HCT116 (cell line): ENCODE measurements at regions not wholly inside any gene's neighbourhood (a gene's known extent, or its start where the extent isn't known, plus 50 kb on each side); places are given as distances from the start of the nearest gene placed in this dataset.

ENCODE experiments used
- ATAC-seq: fragments of 200-7000 bp; cut with Tn5 transposase; 2 replicates; pipeline ENCODE4 v1.9.1; 2020; ENCODE audit warnings: mild to moderate bottlenecking, moderate library complexity
- BruUV-seq: library from RNA; stranded (reverse); fragments of 400-500 nt; replicated peaks from 2 replicates; lab custom pipeline; 2021; lab: Mats Ljungman, UMichigan
- CTCF ChIA-PET: fragments of 300-600 bp; sonication (Branson Sonifier 250); formaldehyde crosslinking; loops from one replicate; lab custom pipeline; 2021; ENCODE audit warnings: antibody characterized with exemption; lab: Charles Lee
- POLR2A ChIA-PET: fragments of 300-600, 350-600 bp; sonication (Branson Sonifier 250); formaldehyde crosslinking; loops from one replicate; lab custom pipeline; 2021; ENCODE audit warnings: antibody characterized with exemption; lab: Charles Lee
- RAD21 ChIA-PET, 2 experiments: fragments of 300-600 bp; sonication (Branson Sonifier 250); formaldehyde crosslinking; loops; one replicate each; lab custom pipeline; 2023; ENCODE audit warnings: low total read pairs in 2 of 2; ENCODE audit not compliant: uncharacterized antibody in 2 of 2, unreplicated experiment in 2 of 2, low non-redundant PET in 1 of 2; lab: Charles Lee
- DNase-seq: peaks from one replicate; pipeline ENCODE4 v3.0.0-alpha.2; 2010; ENCODE audit warnings: low read depth, low spot score
- H2AFZ ChIP-seq: fragments of 200-600 bp; shearing (Covaris generic), sonication (generic); 2 replicates; pipeline ENCODE4 v1.6.1; 2017; ENCODE audit warnings: low read depth, mixed run types, mixed read lengths, antibody characterized with exemption, low read length; ENCODE audit not compliant: poor library complexity, severe bottlenecking
- H3K27ac ChIP-seq: 2 replicates; pipeline ENCODE4 v1.5.1; 2012; ENCODE audit warnings: low read depth, low read length
- H3K27me3 ChIP-seq: fragments of 200-600 bp; sonication (generic); 2 replicates; pipeline ENCODE4 v1.6.1; 2016; ENCODE audit warnings: mixed run types, low read length, mixed read lengths; ENCODE audit not compliant: insufficient read depth
- H3K36me3 ChIP-seq, 2 experiments: fragments of 200-500 bp in 1 of 2; fragments of 200-600 bp in 1 of 2; sonication (Bioruptor generic) in 1 of 2; sonication (generic) in 1 of 2; 2 replicates each; pipeline versions ENCODE4 v1.5.1 to v1.6.1; 2014 to 2016; ENCODE audit warnings: low read length in 2 of 2, inconsistent platforms in 1 of 2, mixed read lengths in 1 of 2, mixed run types in 1 of 2; ENCODE audit not compliant: insufficient read depth in 2 of 2, control insufficient read depth in 1 of 2
- H3K4me1 ChIP-seq, 2 experiments: fragments of 200-600 bp in 1 of 2; sonication (generic) in 1 of 2; 2 replicates each; pipeline versions ENCODE4 v1.5.1 to v1.6.1; 2012 to 2017; ENCODE audit warnings: low read length in 2 of 2, inconsistent platforms in 1 of 2, mild to moderate bottlenecking in 1 of 2, mixed read lengths in 1 of 2, mixed run types in 1 of 2, moderate library complexity in 1 of 2; ENCODE audit not compliant: insufficient read depth in 2 of 2, control insufficient read depth in 1 of 2
- H3K4me2 ChIP-seq: fragments of 200-600 bp; sonication (generic); 2 replicates; pipeline ENCODE4 v1.6.1; 2017; ENCODE audit warnings: mixed run types, low read length, mixed read lengths
- H3K4me3 ChIP-seq, 2 experiments: fragments of 200-600 bp in 1 of 2; sonication (generic) in 1 of 2; replicated peaks in 1 of 2; 2 replicates each; pipeline ENCODE4 v1.5.1; 2011 to 2016; ENCODE audit warnings: low read length in 2 of 2, control low read depth in 1 of 2, low read depth in 1 of 2, mild to moderate bottlenecking in 1 of 2, mixed read lengths in 1 of 2, mixed run types in 1 of 2
- H3K79me2 ChIP-seq: fragments of 200-600 bp; sonication (generic); 2 replicates; pipeline ENCODE4 v1.6.1; 2017; ENCODE audit warnings: mild to moderate bottlenecking, mixed run types, low read length, moderate library complexity, mixed read lengths; ENCODE audit not compliant: insufficient read depth
- H3K9ac ChIP-seq: fragments of 200-600 bp; sonication (generic); 2 replicates; pipeline ENCODE4 v1.6.1; 2016; ENCODE audit warnings: low read length, mixed read lengths
- H3K9me2 ChIP-seq: fragments of 200-600 bp; sonication (generic), shearing (Covaris generic); 2 replicates; pipeline ENCODE4 v1.6.1; 2017; ENCODE audit warnings: mixed run types, mild to moderate bottlenecking, moderate library complexity; ENCODE audit not compliant: insufficient read depth
- H3K9me3 ChIP-seq, 2 experiments: fragments of 200-500 bp in 1 of 2; fragments of 200-600 bp in 1 of 2; sonication (Bioruptor generic) in 1 of 2; sonication (generic) in 1 of 2; 2 replicates each; pipeline ENCODE4 v1.6.1; 2014 to 2017; ENCODE audit warnings: low read length in 2 of 2, mixed read lengths in 2 of 2, inconsistent platforms in 1 of 2, low read depth in 1 of 2, mild to moderate bottlenecking in 1 of 2, mixed run types in 1 of 2, moderate library complexity in 1 of 2; ENCODE audit not compliant: control insufficient read depth in 1 of 2, insufficient read depth in 1 of 2
- H4K20me1 ChIP-seq: fragments of 200-600 bp; sonication (generic), shearing (Covaris generic); 2 replicates; pipeline ENCODE4 v1.6.1; 2017; ENCODE audit warnings: mixed run types, mild to moderate bottlenecking, moderate library complexity; ENCODE audit not compliant: insufficient read depth
- CBX3 ChIP-seq: IDR thresholded peaks from 2 replicates; pipeline ENCODE4 v1.6.1; 2012; ENCODE audit warnings: low read depth
- CEBPB ChIP-seq: IDR thresholded peaks from 2 replicates; pipeline ENCODE4 v1.6.1; 2012; ENCODE audit warnings: low read depth
- EGR1 ChIP-seq: IDR thresholded peaks from 2 replicates; pipeline ENCODE4 v1.6.1; 2012; ENCODE audit warnings: low read depth
- ELF1 ChIP-seq: IDR thresholded peaks from 2 replicates; pipeline ENCODE4 v1.6.1; 2012; ENCODE audit warnings: low read depth, borderline replicate concordance
- EZH2 ChIP-seq: fragments of 200-600 bp; sonication (generic); IDR thresholded peaks from 2 replicates; pipeline ENCODE4 v1.6.1; 2017; ENCODE audit warnings: antibody characterized with exemption, mixed run types
- EZH2phosphoT487 ChIP-seq: fragments of 200-600 bp; IDR thresholded peaks from 2 replicates; pipeline ENCODE4 v1.6.1; 2018; ENCODE audit warnings: antibody characterized with exemption, borderline replicate concordance
- FOSL1 ChIP-seq: IDR thresholded peaks from 2 replicates; pipeline ENCODE4 v1.6.1; 2012; ENCODE audit warnings: low read depth
- POLR2AphosphoS5 ChIP-seq: IDR thresholded peaks from 2 replicates; pipeline ENCODE4 v1.6.1; 2011; ENCODE audit warnings: mild to moderate bottlenecking, low read depth, low read length, moderate library complexity
- RAD21 ChIP-seq: IDR thresholded peaks from 2 replicates; pipeline ENCODE4 v1.6.1; 2012; ENCODE audit warnings: low read depth, mild to moderate bottlenecking
- SIN3A ChIP-seq: IDR thresholded peaks from 2 replicates; pipeline ENCODE4 v1.6.1; 2012; ENCODE audit warnings: low read depth
- SP1 ChIP-seq: IDR thresholded peaks from 2 replicates; pipeline ENCODE4 v1.6.1; 2012; ENCODE audit warnings: low read depth
- SRF ChIP-seq: IDR thresholded peaks from 2 replicates; pipeline ENCODE4 v1.6.1; 2012; ENCODE audit warnings: low read depth
- YY1 ChIP-seq: IDR thresholded peaks from 2 replicates; pipeline ENCODE4 v1.6.1; 2011; ENCODE audit warnings: low read length, low read depth, moderate library complexity, mild to moderate bottlenecking; ENCODE audit not compliant: insufficient replicate concordance; ENCODE audit errors: extremely low read depth
- ZFX ChIP-seq: fragments of 450-650 bp; IDR thresholded peaks from 2 replicates; pipeline ENCODE4 v1.6.1; 2017
- ZNF274 ChIP-seq: fragments of 200-500 bp; sonication (Bioruptor generic); IDR thresholded peaks from 2 replicates; pipeline ENCODE4 v1.6.1; 2014; ENCODE audit warnings: mild to moderate bottlenecking, low read depth, low read length, inconsistent platforms
- intact Hi-C: fragments of 100-400 bp; cut with micrococcal nuclease; formaldehyde crosslinking; loops from 2 replicates; pipeline ENCODE4 v1.10.0; 2022
- TF ChIP-seq, protein P1 (sequence below): IDR thresholded peaks from 2 replicates; pipeline ENCODE4 v1.6.1; 2011; ENCODE audit warnings: mild to moderate bottlenecking, low read length, moderate library complexity; ENCODE audit not compliant: insufficient replicate concordance; ENCODE audit errors: extremely low read depth

DNA sequence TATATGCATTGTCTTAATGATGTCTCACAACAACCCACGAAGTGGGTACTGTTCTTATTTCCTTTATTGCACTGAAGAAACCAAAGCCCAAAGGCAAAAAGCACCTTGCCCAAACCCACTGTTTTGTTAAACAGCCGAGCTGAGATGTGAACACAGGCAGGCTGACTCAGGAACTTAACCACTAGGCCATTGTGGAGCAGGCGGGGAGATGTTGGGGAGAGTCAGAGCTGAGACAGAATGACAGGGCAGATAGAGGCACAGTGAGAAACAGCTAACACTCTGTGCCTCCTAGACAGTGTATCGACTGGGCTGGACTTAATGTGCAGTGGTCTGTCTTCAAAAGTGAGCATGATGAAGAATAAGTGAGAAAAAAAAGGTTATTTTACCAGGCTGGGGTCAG lies 56.5 kb downstream of the RPLP1 start:
- Histone ChIP-seq H3K27me3 (no peaks in the 10 kb centered on the region), H4K20me1 (no peaks in the 10 kb centered on the region), H3K9ac (no peak overlapping the region), H3K4me1 (no peaks in the 10 kb centered on the region), H3K4me2 (no peak overlapping the region), H2AFZ (no peak overlapping the region), H3K9me2 (no peaks in the 10 kb centered on the region), H3K4me3 (no peak overlapping the region), H3K36me3 (no peaks in the 10 kb centered on the region), H3K27ac (no peak overlapping the region), H3K9me3 (no peaks in the 10 kb centered on the region), H3K79me2 (no peaks in the 10 kb centered on the region)
- ChIA-PET RAD21 (no interaction called here), CTCF (no interaction called here), POLR2A (no interaction called here)
- intact Hi-C loops = no loop called here
- ATAC-seq (no peak), DNase-seq (no peak)
- TF ChIP-seq ELF1 (no peak), EGR1 (no peak), ZFX (no peak), RAD21 (no peak)
- no TSS peak for BruUV-seq

DNA sequence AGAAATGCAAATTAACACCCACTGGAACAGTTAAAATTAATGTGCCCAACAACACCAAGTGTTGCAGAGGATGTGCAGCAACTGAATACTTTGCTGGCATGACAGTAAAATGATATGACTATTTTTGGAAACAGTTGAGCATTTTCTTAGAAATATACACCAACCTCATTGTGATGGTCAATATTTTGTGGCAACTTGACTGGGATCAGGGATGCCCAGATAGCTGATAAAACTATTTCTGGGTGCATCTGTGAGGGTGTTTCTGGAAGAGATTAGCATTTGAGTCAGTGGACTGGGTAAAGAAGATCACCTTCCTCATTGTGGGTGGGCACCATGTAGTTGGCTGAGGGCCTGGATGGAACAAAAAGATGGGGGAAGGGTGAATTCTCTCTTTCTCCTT lies 57.9 kb downstream of the RPLP1 start:
- no TSS peak for BruUV-seq
- DNase-seq = no peak
- H3K79me2 ChIP-seq = no peaks in the 10 kb centered on the region
- H3K9me3 ChIP-seq = no peaks in the 10 kb centered on the region
- no peak for ATAC-seq
- no peaks in the 10 kb centered on the region for H4K20me1 ChIP-seq
- intact Hi-C loops = no loop called here
- H3K4me1 ChIP-seq = no peaks in the 10 kb centered on the region
- no peak overlapping the region for H2AFZ ChIP-seq
- H3K4me2 ChIP-seq = no peak overlapping the region
- H3K9me2 ChIP-seq = no peaks in the 10 kb centered on the region
- TF ChIP-seq FOSL1 (no peak), SRF (no peak), SP1 (no peak), ZNF274 (no peak), ELF1 (no peak), SIN3A (no peak), EZH2 (no peak), CBX3 (no peak), CEBPB (no peak), RAD21 (no peak), ZFX (no peak), POLR2AphosphoS5 (no peak), YY1 (no peak), EZH2phosphoT487 (no peak)
- TF ChIP-seq, protein P1, sequence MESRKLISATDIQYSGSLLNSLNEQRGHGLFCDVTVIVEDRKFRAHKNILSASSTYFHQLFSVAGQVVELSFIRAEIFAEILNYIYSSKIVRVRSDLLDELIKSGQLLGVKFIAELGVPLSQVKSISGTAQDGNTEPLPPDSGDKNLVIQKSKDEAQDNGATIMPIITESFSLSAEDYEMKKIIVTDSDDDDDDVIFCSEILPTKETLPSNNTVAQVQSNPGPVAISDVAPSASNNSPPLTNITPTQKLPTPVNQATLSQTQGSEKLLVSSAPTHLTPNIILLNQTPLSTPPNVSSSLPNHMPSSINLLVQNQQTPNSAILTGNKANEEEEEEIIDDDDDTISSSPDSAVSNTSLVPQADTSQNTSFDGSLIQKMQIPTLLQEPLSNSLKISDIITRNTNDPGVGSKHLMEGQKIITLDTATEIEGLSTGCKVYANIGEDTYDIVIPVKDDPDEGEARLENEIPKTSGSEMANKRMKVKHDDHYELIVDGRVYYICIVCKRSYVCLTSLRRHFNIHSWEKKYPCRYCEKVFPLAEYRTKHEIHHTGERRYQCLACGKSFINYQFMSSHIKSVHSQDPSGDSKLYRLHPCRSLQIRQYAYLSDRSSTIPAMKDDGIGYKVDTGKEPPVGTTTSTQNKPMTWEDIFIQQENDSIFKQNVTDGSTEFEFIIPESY = no peak
- H3K36me3 ChIP-seq = no peaks in the 10 kb centered on the region
- POLR2A ChIA-PET = interaction anchor here (0.8 kb wide), 1 partner anchor 17 kb away, joined by 3 read pairs; no protein-coding TSS in a partner anchor
- H3K4me3 ChIP-seq = no peak overlapping the region
- no peak overlapping the region for H3K9ac ChIP-seq
- H3K27me3 ChIP-seq = no peaks in the 10 kb centered on the region
- CTCF ChIA-PET = interaction anchor here (1.6 kb wide), 1 partner anchor 12 kb away, joined by 4 read pairs; no protein-coding TSS in a partner anchor
- RAD21 ChIA-PET = no interaction called here
- H3K27ac ChIP-seq = no peak overlapping the region
